HepG2 (cell line): ENCODE measurements at regions not wholly inside any gene's neighbourhood (a gene's known extent, or its start where the extent isn't known, plus 50 kb on each side); places are given as distances from the start of the nearest gene placed in this dataset.

Source experiments
- ATAC-seq: fragments of 200-7000 bp; cut with Tn5 transposase; 3 replicates; pipeline ENCODE4 v1.9.1; 2020; ENCODE audit warnings: mild to moderate bottlenecking, moderate library complexity
- BruUV-seq: library from RNA; stranded (reverse); fragments of 400-500 nt; replicated peaks from 2 replicates; lab custom pipeline; 2021; lab: Mats Ljungman, UMichigan
- CTCF ChIA-PET: fragments of 300-600 bp; formaldehyde crosslinking; extraction: SDS; loops from one replicate; lab custom pipeline; 2021; ENCODE audit warnings: low total read pairs, inconsistent platforms, low intra/inter-chr PET ratio; lab: Yijun Ruan, JAX
- POLR2A ChIA-PET: fragments of 350-600 bp; sonication (Branson Sonifier 250); formaldehyde crosslinking; loops from one replicate; lab custom pipeline; 2020; ENCODE audit warnings: antibody characterized with exemption, inconsistent platforms; lab: Yijun Ruan, JAX
- DNase-seq: peaks from one replicate; pipeline ENCODE4 v3.0.0-alpha.2; 2015; ENCODE audit warnings: low spot score
- FAIRE-seq: peaks from 3 replicates; lab custom pipeline; 2011; peaks lifted over from hg19 to GRCh38; lab: Jason Lieb, UNC
- H2AFZ ChIP-seq: one replicate; pipeline ENCODE4 v1.6.1; 2011; ENCODE audit warnings: low read length, inconsistent platforms
- H3K27ac ChIP-seq: fragments of 300-600 bp; 3 replicates; pipeline ENCODE4 v1.8.0; 2011; ENCODE audit warnings: mixed run types, mild to moderate bottlenecking, mixed read lengths, low read length, inconsistent platforms; ENCODE audit not compliant: insufficient read depth; ENCODE audit errors: extremely low read length
- H3K27me3 ChIP-seq, 2 experiments: fragments of 200-600 bp in 1 of 2; 2 replicates in 1 of 2; 3 replicates in 1 of 2; pipeline versions ENCODE4 v1.6.0 to v1.8.0; 2011; ENCODE audit warnings: low read length in 2 of 2, mild to moderate bottlenecking in 2 of 2, moderate library complexity in 2 of 2, inconsistent platforms in 1 of 2; ENCODE audit not compliant: insufficient read depth in 2 of 2, control insufficient read depth in 1 of 2
- H3K36me3 ChIP-seq, 2 experiments: fragments of 200-600 bp in 1 of 2; replicated peaks in 1 of 2; 2 replicates in 1 of 2; 3 replicates in 1 of 2; pipeline versions ENCODE4 v1.5.1 to v1.8.0; 2011; ENCODE audit warnings: low read length in 2 of 2, inconsistent platforms in 1 of 2; ENCODE audit not compliant: insufficient read depth in 2 of 2, control insufficient read depth in 1 of 2
- H3K4me1 ChIP-seq: 2 replicates; pipeline ENCODE4 v1.5.1; 2012; ENCODE audit warnings: low read length, inconsistent platforms; ENCODE audit not compliant: insufficient read depth
- H3K4me2 ChIP-seq: 2 replicates; pipeline ENCODE4 v1.6.0; 2011; ENCODE audit warnings: low read depth, low read length, inconsistent platforms
- H3K4me3 ChIP-seq, 3 experiments: fragments of 200-600 bp in 1 of 3; sonication (generic), shearing (Covaris generic) in 1 of 3; replicated peaks in 1 of 3; 2 replicates each; pipeline ENCODE4 v1.5.1; 2011 to 2016; ENCODE audit warnings: low read length in 3 of 3, inconsistent platforms in 2 of 3, low read depth in 2 of 3, mild to moderate bottlenecking in 2 of 3, control low read depth in 1 of 3, mixed read lengths in 1 of 3; ENCODE audit not compliant: insufficient read depth in 1 of 3
- H3K79me2 ChIP-seq: one replicate; pipeline ENCODE4 v1.6.1; 2011; ENCODE audit warnings: low read length, inconsistent platforms; ENCODE audit not compliant: insufficient read depth
- H3K9ac ChIP-seq: 2 replicates; pipeline ENCODE4 v1.6.0; 2011; ENCODE audit warnings: mild to moderate bottlenecking, low read depth, low read length, inconsistent platforms; ENCODE audit not compliant: insufficient read depth
- H3K9me3 ChIP-seq: 2 replicates; pipeline ENCODE4 v1.5.1; 2012; ENCODE audit warnings: mild to moderate bottlenecking, low read length
- H4K20me1 ChIP-seq: 2 replicates; pipeline ENCODE4 v1.6.0; 2011; ENCODE audit warnings: inconsistent platforms, mild to moderate bottlenecking, low read length, moderate library complexity; ENCODE audit not compliant: insufficient read depth
- AHR ChIP-seq: IDR thresholded peaks from 2 replicates; pipeline ENCODE4 v1.6.1; 2018; ENCODE audit warnings: missing genetic modification reagents, missing compliant biosample characterization
- ARNT2 ChIP-seq: sonication (generic); formaldehyde crosslinking; IDR thresholded peaks from 2 replicates; pipeline ENCODE4 v1.8.0; 2022; ENCODE audit warnings: mild to moderate bottlenecking, low read depth, missing genetic modification reagents, moderate library complexity
- BCLAF1 ChIP-seq: fragments of 450-650 bp; IDR thresholded peaks from 2 replicates; pipeline ENCODE4 v1.6.1; 2017; ENCODE audit warnings: mild to moderate bottlenecking
- IKZF4 ChIP-seq: sonication (generic); formaldehyde crosslinking; IDR thresholded peaks from 2 replicates; pipeline ENCODE4 v1.5.1; 2020; ENCODE audit warnings: borderline replicate concordance, mild to moderate bottlenecking, low read depth, missing genetic modification reagents; ENCODE audit errors: not compliant biosample characterization
- IRF2 ChIP-seq: IDR thresholded peaks from 2 replicates; pipeline ENCODE4 v1.6.1; 2018; ENCODE audit warnings: missing genetic modification reagents, missing compliant biosample characterization
- KDM1A ChIP-seq: IDR thresholded peaks from 2 replicates; pipeline ENCODE4 v1.6.1; 2016; ENCODE audit warnings: missing compliant biosample characterization
- KDM5B ChIP-seq: sonication (generic); formaldehyde crosslinking; IDR thresholded peaks from 2 replicates; pipeline ENCODE4 v1.4.0; 2020; ENCODE audit warnings: missing genetic modification reagents, mild to moderate bottlenecking, borderline replicate concordance
- MXI1 ChIP-seq: IDR thresholded peaks from 3 replicates; pipeline ENCODE4 v1.6.1; 2012; ENCODE audit warnings: low read depth, low read length, inconsistent platforms, borderline replicate concordance
- NFE2L1 ChIP-seq: sonication (generic); formaldehyde crosslinking; IDR thresholded peaks from 2 replicates; pipeline ENCODE4 v1.4.0; 2020; ENCODE audit warnings: missing genetic modification reagents, mild to moderate bottlenecking, borderline replicate concordance
- YY1 ChIP-seq: IDR thresholded peaks from 2 replicates; pipeline ENCODE4 v1.6.1; 2011; ENCODE audit warnings: low read length, low read depth, moderate library complexity, mild to moderate bottlenecking; ENCODE audit not compliant: insufficient read depth, insufficient replicate concordance
- ZNF260 ChIP-seq: sonication (generic); formaldehyde crosslinking; IDR thresholded peaks from 2 replicates; pipeline ENCODE4 v1.4.0; 2020; ENCODE audit warnings: missing genetic modification reagents, low read depth, mild to moderate bottlenecking, borderline replicate concordance
- WGBS: methylation state at CpG from one replicate; pipeline ENCODE4 v1.1.6; 2017; ENCODE audit warnings: low lambda C conversion rate; 5-methylcytosine and 5-hydroxymethylcytosine counted together
- in situ Hi-C: cut with HindIII; loops from 2 replicates; pipeline ENCODE4 v1.10.0; 2017; ENCODE audit warnings: low pct_unique_long_range_greater_than_20kb; ENCODE audit not compliant: extremely low pct_ligation_motif_present
- intact Hi-C: fragments of 100-400 bp; cut with micrococcal nuclease; formaldehyde crosslinking; loops from one replicate; pipeline ENCODE4 v1.10.0; 2022; ENCODE audit not compliant: unreplicated experiment
- TF ChIP-seq, protein P1 (sequence below): fragments of 450-650 bp; IDR thresholded peaks from 2 replicates; pipeline ENCODE4 v1.6.1; 2017

DNA sequence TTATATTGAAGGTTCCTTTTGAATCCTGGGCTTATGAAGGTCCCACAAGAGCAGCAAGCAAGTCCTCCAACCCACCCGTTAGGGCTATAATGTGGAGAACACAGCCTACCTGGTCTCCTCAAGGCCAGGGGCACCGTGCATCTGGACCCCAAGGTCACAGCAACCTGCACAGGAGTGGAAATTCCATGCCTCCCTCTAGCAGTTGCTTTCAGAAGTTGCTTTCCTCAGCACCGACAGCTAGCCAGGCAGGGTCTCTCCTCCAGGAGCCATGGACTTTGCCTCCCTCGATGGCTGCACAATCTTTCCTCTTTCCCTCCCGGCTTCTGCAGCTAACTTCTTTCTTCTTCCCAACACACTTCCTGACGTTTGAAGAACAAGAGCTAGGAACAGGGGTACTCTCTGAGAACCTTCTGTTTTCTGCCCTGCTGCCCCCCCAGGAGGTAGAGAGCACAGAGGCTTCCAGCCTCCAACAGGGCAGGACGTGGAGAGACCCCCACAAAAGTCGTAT, 149.8 kb downstream of the PTPN20 start (continued):
- TF ChIP-seq BCLAF1: no peak
- TF ChIP-seq, protein P1, sequence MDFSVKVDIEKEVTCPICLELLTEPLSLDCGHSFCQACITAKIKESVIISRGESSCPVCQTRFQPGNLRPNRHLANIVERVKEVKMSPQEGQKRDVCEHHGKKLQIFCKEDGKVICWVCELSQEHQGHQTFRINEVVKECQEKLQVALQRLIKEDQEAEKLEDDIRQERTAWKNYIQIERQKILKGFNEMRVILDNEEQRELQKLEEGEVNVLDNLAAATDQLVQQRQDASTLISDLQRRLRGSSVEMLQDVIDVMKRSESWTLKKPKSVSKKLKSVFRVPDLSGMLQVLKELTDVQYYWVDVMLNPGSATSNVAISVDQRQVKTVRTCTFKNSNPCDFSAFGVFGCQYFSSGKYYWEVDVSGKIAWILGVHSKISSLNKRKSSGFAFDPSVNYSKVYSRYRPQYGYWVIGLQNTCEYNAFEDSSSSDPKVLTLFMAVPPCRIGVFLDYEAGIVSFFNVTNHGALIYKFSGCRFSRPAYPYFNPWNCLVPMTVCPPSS: no peak
- no peak for TF ChIP-seq YY1
- no peak for TF ChIP-seq MXI1
- no peak for TF ChIP-seq ARNT2
- no peak for TF ChIP-seq ZNF260 (CRISPR knock-in tag)
- TF ChIP-seq AHR (CRISPR knock-in tag): no peak
- TF ChIP-seq KDM5B: no peak

DNA sequence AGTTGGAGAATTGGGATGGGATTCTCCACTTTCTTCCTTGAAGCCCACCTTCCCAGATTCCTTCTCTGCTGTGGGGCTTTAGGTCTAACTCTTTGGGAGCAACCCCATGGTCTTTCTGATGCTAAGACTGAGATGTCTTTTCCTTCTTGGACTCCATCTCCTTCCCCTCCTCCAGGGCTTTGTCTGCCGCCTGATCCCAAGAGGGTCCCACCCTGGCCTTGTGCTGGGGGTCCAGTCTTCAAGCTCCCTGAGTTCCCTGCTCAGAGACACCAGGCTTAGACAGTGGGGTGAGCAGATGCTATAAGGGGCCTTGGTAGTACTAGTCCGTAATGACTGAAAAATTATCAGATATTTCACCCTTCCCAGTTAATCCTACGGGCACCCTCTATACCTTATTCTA, 150.5 kb downstream of the PTPN20 start:
- no peaks in the 10 kb centered on the region for H3K79me2 ChIP-seq
- peaks cover 4 to 29% of the 10 kb centered on the region in 2 experiments; a peak in 4 of 5 replicates for H3K27me3 ChIP-seq
- intact Hi-C loops (no loop called here), in situ Hi-C loops (no loop called here)
- no peak overlapping the region for H3K4me2 ChIP-seq
- ATAC-seq: no peak
- H3K36me3 ChIP-seq: no peaks in the 10 kb centered on the region
- BruUV-seq: no TSS peak
- no peaks in the 10 kb centered on the region for H4K20me1 ChIP-seq
- FAIRE-seq: no peak
- WGBS: 2% methylated on average over 3 of the region's 3 CpGs
- no peaks in the 10 kb centered on the region for H3K4me1 ChIP-seq
- no peak for DNase-seq
- H3K9me3 ChIP-seq: no peaks in the 10 kb centered on the region
- ChIA-PET CTCF (no interaction called here), POLR2A (no interaction called here)
- H3K27ac ChIP-seq: no peak overlapping the region
- no peak overlapping the region for H3K9ac ChIP-seq
- H2AFZ ChIP-seq: no peak overlapping the region
- no peak overlapping the region for H3K4me3 ChIP-seq
- TF ChIP-seq KDM1A (CRISPR knock-in tag) (no peak), IKZF4 (no peak), NFE2L1 (CRISPR knock-in tag) (no peak), IRF2 (CRISPR knock-in tag) (no peak)
